ENCODE measurements at regions not wholly inside any gene's neighbourhood (a gene's known extent, or its start where the extent isn't known, plus 50 kb on each side); places are given as distances from the start of the nearest gene placed in this dataset.

DNA sequence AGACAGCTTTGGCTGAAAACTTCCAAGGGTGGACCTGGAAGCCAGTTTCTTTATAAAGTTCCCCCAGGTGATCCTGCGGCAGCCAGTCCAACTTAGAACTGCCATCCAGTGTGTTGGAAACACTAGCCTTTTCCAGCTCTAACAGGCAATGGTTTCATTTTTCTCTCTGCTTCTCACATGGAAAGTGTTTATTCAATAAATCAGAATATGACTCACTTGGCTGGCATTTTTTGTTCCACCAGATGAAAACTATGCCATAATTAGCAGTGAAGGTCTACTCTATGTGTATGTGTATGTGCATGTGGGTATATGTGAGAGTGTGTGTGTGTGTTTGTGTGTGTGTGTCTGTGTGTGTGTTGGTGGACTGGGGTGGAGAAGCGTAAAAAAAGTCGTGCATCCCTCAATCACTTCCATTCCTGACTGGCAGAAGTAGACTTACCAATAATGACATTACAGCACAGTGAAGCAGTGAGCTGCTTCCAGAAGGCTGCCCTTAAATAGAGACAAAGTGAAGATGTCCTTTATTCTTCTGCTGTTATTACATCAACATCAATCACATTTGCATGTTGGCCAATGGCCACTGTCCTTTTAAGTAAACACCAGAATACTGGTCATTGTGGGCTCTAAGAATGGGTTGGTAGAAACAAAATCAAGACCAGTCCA, 90.9 kb upstream of the SETBP1 start (continued):
- TF ChIP-seq, protein P1, sequence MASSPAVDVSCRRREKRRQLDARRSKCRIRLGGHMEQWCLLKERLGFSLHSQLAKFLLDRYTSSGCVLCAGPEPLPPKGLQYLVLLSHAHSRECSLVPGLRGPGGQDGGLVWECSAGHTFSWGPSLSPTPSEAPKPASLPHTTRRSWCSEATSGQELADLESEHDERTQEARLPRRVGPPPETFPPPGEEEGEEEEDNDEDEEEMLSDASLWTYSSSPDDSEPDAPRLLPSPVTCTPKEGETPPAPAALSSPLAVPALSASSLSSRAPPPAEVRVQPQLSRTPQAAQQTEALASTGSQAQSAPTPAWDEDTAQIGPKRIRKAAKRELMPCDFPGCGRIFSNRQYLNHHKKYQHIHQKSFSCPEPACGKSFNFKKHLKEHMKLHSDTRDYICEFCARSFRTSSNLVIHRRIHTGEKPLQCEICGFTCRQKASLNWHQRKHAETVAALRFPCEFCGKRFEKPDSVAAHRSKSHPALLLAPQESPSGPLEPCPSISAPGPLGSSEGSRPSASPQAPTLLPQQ (tag by site-specific recombination; IDR thresholded peaks at IDR 0.05) = 0 out of 2 replicates have a peak, but pooled peaks have one; percentile 23

DNA sequence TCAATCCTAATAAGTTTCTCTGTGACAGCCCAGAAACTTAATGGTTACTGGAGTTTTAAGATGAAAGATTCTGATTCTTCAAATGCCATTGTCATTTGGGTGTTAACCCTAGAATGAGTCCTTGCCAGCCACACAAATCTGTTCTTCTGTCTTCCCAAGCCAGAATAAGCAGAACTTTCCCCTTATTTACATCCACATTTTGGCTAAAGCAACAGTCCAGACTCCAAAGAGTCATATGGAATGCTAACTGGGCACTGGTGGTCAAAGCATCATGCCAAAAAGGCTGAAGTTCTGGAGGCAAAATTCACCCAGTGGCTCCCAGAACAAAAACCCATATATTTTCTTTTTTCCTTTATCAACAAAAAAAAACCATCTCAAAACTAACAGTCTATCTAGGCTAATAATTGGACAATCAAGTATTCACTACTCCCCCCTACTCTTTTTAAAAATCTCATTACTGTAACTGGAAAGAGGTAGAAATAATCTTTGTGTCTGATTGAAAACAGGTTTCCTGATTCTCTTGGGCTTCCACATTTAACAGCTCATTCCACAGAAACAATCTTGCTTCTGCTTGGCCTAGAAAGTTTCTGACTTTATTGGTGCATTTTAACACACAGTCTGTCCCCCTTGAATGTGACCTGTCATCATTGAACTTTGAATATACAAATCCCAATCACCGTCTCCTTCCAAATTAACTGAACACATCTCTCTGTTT, 89.6 kb upstream of the SETBP1 start:
- POLR2A ChIA-PET = no interaction called here
- CTCF ChIA-PET = interaction anchor here (2.2 kb wide), 1 partner anchor 13 kb away, joined by 9 read pairs; no protein-coding TSS in a partner anchor

GRCh38 chr18:44592639-44593038, 88.0 kb upstream of the SETBP1 start:
- POLR2A ChIA-PET = no interaction called here
- TF ChIP-seq ZIC2 (tag by site-specific recombination; IDR thresholded peaks at IDR 0.05) = no peak
- no peak for TF ChIP-seq ZNF664 (tag by site-specific recombination; IDR thresholded peaks at IDR 0.05)
- TF ChIP-seq ZNF302 (tag by site-specific recombination; IDR thresholded peaks at IDR 0.05; ENCODE audit: low read depth) = no peak
- TF ChIP-seq ZBTB7A (tag by site-specific recombination; IDR thresholded peaks at IDR 0.05; ENCODE audit: low read depth) = no peak
- TF ChIP-seq YY2 (tag by site-specific recombination; IDR thresholded peaks at IDR 0.05) = no peak
- no peak for TF ChIP-seq PRDM1 (tag by site-specific recombination; IDR thresholded peaks at IDR 0.05)
- no peak for TF ChIP-seq ZFP69B (tag by site-specific recombination; IDR thresholded peaks at IDR 0.05)
- no peak for TF ChIP-seq ZNF677 (tag by site-specific recombination; IDR thresholded peaks at IDR 0.05)
- no peak for TF ChIP-seq SCRT1 (tag by site-specific recombination; IDR thresholded peaks at IDR 0.05; ENCODE audit: borderline replicate concordance)
- TF ChIP-seq, protein P2, sequence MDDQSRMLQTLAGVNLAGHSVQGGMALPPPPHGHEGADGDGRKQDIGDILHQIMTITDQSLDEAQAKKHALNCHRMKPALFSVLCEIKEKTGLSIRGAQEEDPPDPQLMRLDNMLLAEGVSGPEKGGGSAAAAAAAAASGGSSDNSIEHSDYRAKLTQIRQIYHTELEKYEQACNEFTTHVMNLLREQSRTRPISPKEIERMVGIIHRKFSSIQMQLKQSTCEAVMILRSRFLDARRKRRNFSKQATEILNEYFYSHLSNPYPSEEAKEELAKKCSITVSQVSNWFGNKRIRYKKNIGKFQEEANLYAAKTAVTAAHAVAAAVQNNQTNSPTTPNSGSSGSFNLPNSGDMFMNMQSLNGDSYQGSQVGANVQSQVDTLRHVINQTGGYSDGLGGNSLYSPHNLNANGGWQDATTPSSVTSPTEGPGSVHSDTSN (CRISPR knock-in tag; IDR thresholded peaks at IDR 0.05) = no peak
- no peak for TF ChIP-seq HIC1 (tag by site-specific recombination; IDR thresholded peaks at IDR 0.05)
- TF ChIP-seq ZNF623 (tag by site-specific recombination; IDR thresholded peaks at IDR 0.05) = no peak
- TF ChIP-seq ZNF140 (tag by site-specific recombination; IDR thresholded peaks at IDR 0.05) = no peak
- TF ChIP-seq ZNF175 (tag by site-specific recombination; IDR thresholded peaks at IDR 0.05) = no peak
- no peak for TF ChIP-seq PRDM4 (tag by site-specific recombination; IDR thresholded peaks at IDR 0.05)
- TF ChIP-seq KLF9 (tag by site-specific recombination; IDR thresholded peaks at IDR 0.05; ENCODE audit: low read depth) = no peak
- no peak for TF ChIP-seq RBAK (tag by site-specific recombination; IDR thresholded peaks at IDR 0.05)
- no peak for TF ChIP-seq ZNF600 (tag by site-specific recombination; IDR thresholded peaks at IDR 0.05)
- Histone ChIP-seq H3K27ac (ENCODE audit: extremely low read depth, low read depth, low read length) (no peak overlapping the region), H3K4me3 (ENCODE audit: low read depth, low read length) (no peak overlapping the region), H3K9me3 (ENCODE audit: control insufficient read depth, insufficient read depth, low read depth, low read length) (no peaks in the 10 kb centered on the region), H3K4me1 (ENCODE audit: control insufficient read depth, insufficient read depth, low read length) (no peaks in the 10 kb centered on the region; the same call in 1 of the 2 replicates), H3K36me3 (ENCODE audit: control insufficient read depth in 2 of 2, insufficient read depth in 1 of 2, low read length in 2 of 2) (no peaks in the 10 kb centered on the region)
- CTCF ChIA-PET = interaction anchor here (2.2 kb wide), 1 partner anchor 14 kb away, joined by 9 read pairs; no protein-coding TSS in a partner anchor

More for the DNA sequence above, 89.6 kb upstream of the SETBP1 start:
- no peak overlapping the region for H3K27ac ChIP-seq (ENCODE audit: extremely low read depth, low read depth, low read length)
- no peaks in the 10 kb centered on the region for H3K36me3 ChIP-seq (ENCODE audit: control insufficient read depth in 2 of 2, insufficient read depth in 1 of 2, low read length in 2 of 2)
- no peaks in the 10 kb centered on the region; the same call in 1 of the 2 replicates for H3K4me1 ChIP-seq (ENCODE audit: control insufficient read depth, insufficient read depth, low read length)
- H3K4me3 ChIP-seq (ENCODE audit: low read depth, low read length) = no peak overlapping the region
- H3K9me3 ChIP-seq (ENCODE audit: control insufficient read depth, insufficient read depth, low read depth, low read length) = no peaks in the 10 kb centered on the region
- no peak for TF ChIP-seq ZNF324 (tag by site-specific recombination; IDR thresholded peaks at IDR 0.05)
- no peak for TF ChIP-seq ZNF514 (tag by site-specific recombination; IDR thresholded peaks at IDR 0.05)

Data from HEK293 (cell line).